NCI-H1105 treated with DMSO at 0.1 percent for 48 hours (cell line): ENCODE measurements at regions not wholly inside any gene's neighbourhood (a gene's known extent, or its start where the extent isn't known, plus 50 kb on each side); places are given as distances from the start of the nearest gene placed in this dataset.

Experiments
- DNase-seq: peaks from one replicate; lab custom pipeline; 2025; lab: John Stamatoyannopoulos, UW

DNA sequence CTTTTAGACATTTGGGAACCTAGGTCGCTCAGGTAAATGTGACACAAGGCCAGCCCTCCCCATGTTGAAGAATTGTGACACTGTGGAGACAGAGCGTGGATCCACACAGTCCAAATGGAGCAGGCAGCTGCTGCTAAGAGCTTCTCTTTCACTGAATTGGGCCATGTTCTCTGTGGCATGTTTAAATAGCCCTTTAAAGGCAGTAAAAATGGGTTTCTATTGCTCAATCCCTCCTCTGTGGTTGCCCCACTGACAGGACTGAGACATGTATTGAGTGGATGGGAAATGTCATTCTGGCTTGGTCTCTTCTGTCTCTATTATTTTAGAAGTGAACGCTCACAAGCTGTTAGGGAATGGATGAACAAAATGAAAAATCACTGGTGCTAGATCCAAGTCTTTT is 84.0 kb upstream of the PRICKLE1 start:
- DNase-seq, result no peak

DNA sequence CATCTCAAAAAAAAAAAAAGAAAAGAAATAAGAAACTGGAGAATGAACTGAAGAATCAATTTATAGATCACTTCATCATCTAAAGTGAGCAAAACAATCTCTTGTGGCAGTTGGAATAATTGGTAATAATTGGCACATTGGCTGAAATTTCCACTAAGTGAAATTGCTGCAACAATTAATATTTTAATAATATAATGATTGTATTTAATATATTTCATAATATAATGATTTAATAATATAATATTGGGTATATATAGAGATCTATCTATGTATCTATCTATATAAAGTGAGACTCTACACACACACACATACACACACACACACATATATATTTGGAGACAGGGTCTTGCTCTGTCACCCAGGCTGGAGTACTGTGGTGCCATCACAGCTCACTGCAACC is 81.2 kb upstream of the PRICKLE1 start:
- DNase-seq, result no peak

- no peak for DNase-seq
Measured at GRCh38 chr12:42669553-42669952, 80.0 kb upstream of the PRICKLE1 start.

GRCh38 chr12:42666671-42667243 is 77.2 kb upstream of the PRICKLE1 start:
- DNase-seq, result no peak

- DNase-seq, result no peak
Measured at GRCh38 chr12:42663621-42664020, 74.1 kb upstream of the PRICKLE1 start.

DNA sequence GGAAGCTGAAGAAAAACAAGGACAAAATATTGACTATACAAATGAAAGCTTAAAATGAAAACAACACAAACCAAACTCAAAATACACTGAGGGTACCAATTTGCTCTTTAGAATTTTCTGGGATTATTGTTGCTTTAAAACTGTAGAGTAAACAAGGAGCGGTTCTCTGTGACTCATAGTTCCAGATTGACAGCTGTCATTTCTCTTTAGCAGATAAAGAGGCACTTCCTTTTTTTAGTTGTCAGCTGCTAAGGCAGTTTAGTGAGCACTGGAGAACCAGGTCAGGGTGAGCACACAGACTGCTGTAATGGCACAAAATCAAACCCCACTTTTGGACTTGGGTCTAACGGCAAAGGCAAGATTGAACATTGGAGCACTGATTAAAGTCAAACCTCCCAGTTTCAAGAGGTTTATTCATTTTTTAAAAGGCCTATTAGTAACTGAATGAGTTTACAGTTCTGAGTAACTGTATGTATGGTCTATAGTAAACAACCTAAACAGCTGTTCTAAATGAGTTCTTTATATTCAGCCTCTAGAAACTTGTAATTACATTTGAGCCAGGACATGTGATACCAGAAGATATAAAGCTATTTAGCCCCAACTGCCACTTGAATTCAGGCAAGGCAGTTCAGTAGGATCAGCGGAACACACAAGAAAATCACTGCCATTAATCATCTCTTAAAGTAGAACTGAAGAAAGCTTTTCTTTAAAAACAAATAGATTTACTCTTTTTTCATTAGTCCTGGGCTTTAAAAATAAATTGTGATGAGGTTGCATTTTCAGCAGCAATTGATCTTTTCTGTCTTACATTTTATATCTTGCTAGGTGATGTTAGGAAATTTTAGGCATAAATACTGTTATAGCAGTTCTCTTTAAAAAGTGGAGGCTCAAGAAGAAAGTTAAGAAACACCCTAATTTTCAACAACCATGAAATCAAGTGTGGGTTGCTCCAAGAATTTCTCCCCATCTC is 71.7 kb upstream of the PRICKLE1 start:
- DNase-seq, result peak; percentile 91

DNA sequence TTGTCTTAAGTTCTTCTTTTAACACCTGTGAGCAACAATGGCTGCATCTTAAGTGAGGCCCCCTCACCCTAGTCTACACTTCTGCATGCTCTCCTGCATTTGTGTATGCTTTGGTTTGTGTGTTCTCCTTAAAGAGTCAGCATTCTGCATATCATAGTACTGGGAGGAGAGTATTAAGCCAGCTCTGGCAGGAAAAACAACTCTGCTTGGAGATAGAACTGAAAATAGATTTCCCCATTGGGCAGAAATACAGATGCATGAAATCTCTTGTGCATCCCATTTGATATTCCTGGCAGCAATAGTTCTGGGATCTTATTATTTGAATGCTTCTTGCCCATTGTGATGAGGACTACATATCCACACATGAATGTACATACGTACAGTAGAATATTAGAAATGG is 70.6 kb upstream of the PRICKLE1 start:
- DNase-seq, result no peak

DNA sequence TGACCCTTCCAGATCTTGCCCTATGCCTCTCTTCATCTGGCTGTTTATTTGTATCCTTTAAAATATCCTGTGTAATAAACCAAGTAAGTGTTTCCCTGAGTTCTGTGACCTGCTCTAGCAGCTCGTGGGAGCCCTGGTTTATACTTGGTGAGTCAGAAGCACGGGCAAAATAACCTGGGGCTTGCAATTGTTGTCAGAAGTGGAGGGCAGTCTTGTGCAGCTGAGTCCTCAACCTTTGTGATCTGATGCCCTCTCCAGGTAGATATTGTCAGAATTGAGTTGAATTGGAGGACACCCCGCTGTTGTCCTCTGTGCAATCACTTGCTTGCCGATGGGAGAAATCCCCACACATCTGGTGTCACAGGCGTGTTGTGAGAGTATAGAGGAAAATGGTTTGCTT is 62.5 kb upstream of the PRICKLE1 start:
- DNase-seq, result no peak

GRCh38 chr12:42648061-42648460 is 58.5 kb upstream of the PRICKLE1 start:
- no peak for DNase-seq

DNA sequence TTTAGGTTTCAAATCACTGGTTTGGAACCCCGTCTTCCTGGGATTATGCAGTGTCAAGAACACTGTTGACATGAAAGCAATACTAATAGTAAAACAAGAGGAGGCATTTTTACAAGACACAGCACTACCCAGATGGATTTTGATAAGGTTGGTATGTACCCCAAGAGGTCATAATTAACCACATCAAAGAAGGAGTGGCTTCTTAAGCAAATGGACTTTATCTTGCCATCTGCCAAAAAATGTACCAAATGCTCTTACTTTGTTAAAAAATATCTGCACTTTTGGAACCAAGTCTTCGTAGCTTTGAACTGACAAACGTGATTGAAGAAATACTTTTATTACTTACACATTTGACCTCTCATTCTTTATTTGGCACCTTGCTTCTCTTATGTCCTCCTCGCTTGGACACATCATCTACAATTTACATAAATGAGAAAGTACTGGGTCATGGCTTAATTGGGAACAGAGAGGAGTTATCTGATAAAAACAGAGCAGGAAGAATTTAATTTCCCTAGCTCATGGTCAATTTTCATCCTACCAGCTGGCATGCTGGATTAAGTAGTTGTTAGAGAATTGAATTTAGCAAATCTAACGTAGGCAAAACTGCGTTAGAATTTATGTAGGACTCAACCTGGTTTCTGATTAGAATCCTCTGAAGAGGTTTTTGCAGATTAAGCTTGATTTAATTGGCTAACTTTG is 54.5 kb upstream of the PRICKLE1 start:
- DNase-seq, result no peak

GRCh38 chr12:42641221-42641885 is 51.8 kb upstream of the PRICKLE1 start:
- no peak for DNase-seq

GRCh38 chr12:42640391-42640790 is 50.8 kb upstream of the PRICKLE1 start:
- DNase-seq, result no peak

GRCh38 chr12:42639556-42639955 is 50.0 kb upstream of the PRICKLE1 start:
- DNase-seq, result no peak
